Esophagus muscularis mucosa (tissue), 3 donors: ENCODE measurements at regions not wholly inside any gene's neighbourhood (a gene's known extent, or its start where the extent isn't known, plus 50 kb on each side); places are given as distances from the start of the nearest gene placed in this dataset.

Experiments used
- POLR2A ChIP-seq: fragments of 450-650 bp; IDR thresholded peaks from one replicate; pipeline ENCODE4 v1.6.1; 2017; ENCODE audit warnings: antibody characterized with exemption, moderate library complexity, mild to moderate bottlenecking, low read depth
- TF ChIP-seq, protein P1 (sequence below), 3 experiments: fragments of 200-600 bp in 2 of 3; fragments of 450-650 bp in 1 of 3; sonication (generic) in 2 of 3; IDR thresholded peaks; one replicate each; pipeline ENCODE4 v1.5.1; 2017 to 2019; ENCODE audit warnings: antibody characterized with exemption in 3 of 3, mild to moderate bottlenecking in 2 of 3, moderate library complexity in 1 of 3

DNA sequence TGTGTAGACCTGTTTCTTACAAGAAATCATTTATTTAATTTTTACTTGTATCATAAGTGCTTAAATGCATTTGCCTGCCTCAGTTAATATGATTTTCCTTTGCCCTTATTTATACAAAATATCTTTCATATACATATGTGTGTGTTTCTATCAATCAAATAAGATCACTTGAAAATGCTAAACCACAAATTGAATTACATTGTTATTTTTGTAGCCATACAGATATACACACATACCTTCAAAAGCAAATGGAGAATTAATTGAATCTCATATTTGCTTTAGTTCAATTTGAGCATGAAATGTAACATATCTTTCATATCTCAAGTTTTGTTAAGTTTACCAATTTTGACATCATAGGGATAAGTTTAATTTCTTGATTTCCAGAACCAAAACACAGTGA, 755.8 kb upstream of the PIK3C3 start:
- no peak for TF ChIP-seq POLR2A
- TF ChIP-seq, protein P1, sequence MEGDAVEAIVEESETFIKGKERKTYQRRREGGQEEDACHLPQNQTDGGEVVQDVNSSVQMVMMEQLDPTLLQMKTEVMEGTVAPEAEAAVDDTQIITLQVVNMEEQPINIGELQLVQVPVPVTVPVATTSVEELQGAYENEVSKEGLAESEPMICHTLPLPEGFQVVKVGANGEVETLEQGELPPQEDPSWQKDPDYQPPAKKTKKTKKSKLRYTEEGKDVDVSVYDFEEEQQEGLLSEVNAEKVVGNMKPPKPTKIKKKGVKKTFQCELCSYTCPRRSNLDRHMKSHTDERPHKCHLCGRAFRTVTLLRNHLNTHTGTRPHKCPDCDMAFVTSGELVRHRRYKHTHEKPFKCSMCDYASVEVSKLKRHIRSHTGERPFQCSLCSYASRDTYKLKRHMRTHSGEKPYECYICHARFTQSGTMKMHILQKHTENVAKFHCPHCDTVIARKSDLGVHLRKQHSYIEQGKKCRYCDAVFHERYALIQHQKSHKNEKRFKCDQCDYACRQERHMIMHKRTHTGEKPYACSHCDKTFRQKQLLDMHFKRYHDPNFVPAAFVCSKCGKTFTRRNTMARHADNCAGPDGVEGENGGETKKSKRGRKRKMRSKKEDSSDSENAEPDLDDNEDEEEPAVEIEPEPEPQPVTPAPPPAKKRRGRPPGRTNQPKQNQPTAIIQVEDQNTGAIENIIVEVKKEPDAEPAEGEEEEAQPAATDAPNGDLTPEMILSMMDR (IDR thresholded peaks at IDR 0.05): no peak
